ENCODE measurements at regions not wholly inside any gene's neighbourhood (a gene's known extent, or its start where the extent isn't known, plus 50 kb on each side); places are given as distances from the start of the nearest gene placed in this dataset.

DNA sequence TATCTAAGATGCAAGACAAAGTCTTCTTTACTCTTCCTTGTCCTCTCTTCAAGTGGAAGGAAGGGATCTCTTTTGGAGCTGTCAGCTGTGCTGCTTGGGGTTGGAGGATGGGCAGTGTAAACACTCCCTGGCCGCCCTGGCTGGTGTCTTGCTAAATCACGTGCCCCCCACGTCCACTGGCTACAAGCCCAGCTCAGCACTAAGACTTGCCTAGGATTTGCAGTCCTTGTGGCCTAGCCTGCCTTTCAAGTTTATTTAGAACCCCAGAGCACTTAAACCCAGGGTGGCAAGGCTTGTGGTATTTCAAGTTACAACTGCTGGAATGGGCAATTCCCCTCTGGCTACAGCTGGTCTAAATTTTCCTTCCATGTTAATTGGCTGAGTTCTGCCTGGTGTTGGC, 272.4 kb upstream of the MYO3A start:
- peak in 1 of 10 donors; percentile 40 for DNase-seq
- intact Hi-C loops (cut with DNase I), result no loop called here

DNA sequence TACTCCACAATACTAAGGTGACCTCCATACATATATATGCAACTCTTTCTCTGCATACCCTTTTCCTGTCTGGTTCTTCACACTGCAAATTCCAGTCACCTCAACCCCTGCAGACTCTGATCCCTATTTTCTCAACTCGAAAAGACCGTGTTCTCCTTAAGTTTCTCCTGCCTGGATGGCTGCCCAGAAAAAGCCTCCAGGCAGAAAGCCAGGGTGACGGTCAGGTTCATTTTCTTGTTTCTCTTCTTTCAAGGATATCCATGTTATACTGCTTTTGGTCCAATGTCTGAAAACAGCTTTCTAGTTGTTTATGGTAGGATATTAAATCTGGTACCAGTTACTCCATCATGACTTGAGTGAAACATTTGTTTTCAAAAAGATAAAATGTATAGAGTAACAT, 267.8 kb upstream of the MYO3A start:
- intact Hi-C loops (cut with DNase I), result no loop called here
- peak in 2 of 10 donors; percentile 27 to 57 for DNase-seq

DNA sequence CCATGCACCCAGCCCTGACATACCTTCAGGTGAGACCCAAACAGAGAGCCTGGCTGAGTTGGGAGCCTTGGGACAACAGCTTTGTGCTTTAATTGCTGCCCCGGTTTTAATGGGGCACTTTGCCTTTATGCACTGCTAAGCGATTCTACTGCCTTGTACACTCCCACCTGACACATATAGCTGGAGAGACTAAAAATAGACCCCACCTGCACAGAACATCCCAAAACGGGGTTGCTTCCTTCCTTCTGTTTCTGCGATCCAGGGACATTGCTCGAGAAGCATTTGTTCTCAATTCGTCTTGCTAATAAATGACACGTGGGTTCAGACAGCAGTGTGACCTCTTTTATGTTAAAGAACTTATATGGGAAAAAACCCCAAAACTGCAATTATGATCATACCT, 258.8 kb upstream of the MYO3A start:
- DNase-seq, result no peak
- intact Hi-C loops (cut with DNase I), result no loop called here

DNA sequence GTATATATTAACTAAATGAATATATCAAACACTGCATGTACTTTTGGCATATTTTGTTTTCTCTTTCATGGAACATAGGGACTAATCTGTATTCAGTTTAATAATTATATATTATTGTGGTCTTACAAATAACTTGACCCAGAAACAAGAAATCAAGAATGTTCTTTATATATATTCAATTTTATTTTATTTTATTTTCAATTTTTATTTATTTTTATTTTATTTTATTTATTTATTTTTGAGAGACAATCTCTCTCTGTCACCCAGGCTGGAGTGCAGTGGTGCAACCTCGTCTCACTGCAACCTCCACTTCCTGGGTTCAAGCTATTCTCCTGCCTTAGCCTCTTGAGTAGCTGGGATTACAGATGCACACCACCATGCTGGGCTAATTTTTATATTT, 258.4 kb upstream of the MYO3A start:
- intact Hi-C loops (cut with DNase I), result no loop called here
- DNase-seq, result no peak

DNA sequence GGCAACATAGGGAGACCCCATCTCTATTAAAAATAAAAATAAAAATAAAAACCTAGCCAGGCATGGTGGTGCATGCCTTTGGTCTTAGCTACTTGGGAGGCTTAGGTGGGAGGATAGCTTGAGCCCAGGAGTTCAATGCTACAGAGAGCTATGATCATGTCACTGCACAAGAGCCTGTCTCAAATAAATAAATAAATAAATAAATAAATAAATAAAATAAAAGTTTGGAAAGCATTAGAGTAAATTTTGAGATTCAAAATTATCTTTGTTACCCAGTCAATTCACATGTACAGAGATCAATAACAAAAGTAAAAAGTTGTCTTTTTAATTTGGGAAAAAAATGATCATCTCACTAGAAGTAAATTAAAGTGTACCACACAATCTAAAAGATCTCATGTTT, 255.8 kb upstream of the MYO3A start:
- intact Hi-C loops (cut with DNase I), result no loop called here
- no peak for DNase-seq

DNA sequence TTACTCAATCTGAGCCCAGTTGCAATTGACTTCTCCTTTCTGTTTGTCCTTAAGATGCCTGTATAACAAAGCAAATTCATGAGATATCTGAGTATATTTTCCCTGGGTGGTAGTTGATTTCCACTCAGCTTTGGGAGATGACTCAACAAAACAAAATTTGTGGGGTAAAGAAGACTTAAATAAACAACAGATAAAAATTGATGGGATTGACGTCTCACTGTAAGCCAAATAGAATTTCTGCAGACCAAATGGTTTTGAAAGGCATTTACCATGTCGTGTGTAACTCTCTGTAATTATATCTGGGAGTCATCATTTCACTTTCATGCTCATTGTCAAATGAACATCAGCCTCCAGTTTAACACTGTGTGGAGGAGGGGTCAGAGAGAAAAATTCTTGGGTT, 255.4 kb upstream of the MYO3A start:
- intact Hi-C loops (cut with DNase I), result no loop called here
- DNase-seq, result no peak

DNA sequence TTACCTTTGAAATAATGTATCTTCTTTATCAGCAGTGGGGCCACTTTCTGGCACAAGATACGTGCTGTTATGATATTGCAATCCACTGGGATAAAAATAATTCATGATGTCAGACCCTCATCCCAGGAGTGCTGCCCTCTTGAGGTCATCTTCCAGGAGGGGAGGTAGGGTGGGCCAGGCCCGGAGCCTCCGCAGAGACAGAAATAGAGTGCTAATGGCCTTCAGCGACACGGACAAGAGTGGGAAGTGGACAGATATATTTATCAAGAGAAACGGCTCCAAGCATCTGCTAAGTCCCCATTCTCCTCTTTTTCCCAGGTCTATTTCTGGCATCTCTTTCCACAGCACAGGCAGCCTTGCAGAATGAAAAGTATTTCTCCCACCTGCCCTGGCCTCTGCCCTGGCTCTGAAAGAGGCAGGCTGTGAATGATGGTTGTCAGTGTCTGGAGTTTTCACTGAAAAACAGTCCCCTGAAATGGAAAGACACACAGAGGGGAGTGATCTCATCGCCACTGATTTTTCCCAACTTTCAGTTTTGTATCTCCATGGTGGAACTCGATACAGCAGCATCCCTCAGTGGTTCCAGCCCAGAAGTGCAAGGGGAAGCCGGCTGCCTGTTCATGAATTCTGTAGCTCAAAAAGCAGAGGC, 251.7 kb upstream of the MYO3A start:
- peak; percentile 31 to 95 (median 70) for DNase-seq
- intact Hi-C loops (cut with DNase I), result loop anchor here (5.0 kb wide), 1 partner anchor 570 kb away; no protein-coding TSS in a partner anchor

DNA sequence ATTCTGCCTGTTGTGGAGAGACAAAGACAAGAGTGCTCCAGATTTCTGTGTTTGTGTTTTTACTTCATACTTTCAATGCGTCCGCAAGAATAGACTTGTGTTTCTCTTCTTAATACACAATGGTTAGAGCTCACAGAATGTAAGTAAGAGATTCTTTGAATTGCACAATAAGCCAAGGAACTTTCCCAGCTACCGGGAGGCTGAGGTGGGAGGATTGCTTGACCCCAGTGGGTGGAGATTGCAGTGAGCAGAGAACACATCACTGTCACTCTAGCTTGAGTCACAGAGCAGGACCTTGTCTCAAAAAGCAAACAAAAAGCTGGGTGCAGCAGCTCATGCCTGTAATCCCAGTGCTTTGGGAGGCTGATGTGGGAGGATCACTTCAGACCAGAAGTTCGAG, 250.7 kb upstream of the MYO3A start:
- intact Hi-C loops (cut with DNase I), result loop anchor here (5.0 kb wide), 1 partner anchor 571 kb away; no protein-coding TSS in a partner anchor
- DNase-seq, result no peak

DNA sequence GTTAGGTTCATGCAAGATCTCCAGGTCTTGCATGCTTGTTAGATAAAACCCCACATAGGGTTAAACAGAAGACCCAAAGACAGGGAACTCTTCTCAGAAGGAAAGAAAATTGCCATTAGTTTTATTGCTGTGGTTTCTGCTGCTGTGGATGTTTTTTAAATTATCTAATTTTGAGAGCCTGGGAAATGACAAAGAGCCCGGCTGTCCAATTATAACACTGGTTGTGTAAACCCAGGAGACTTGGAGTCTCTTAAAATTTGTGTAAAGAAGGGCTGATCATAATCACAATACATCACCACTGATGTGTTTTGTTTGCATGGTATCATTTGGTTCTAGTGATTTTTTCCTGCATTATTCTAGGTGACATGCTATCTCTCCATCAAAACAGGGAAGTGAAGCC, 246.5 kb upstream of the MYO3A start:
- intact Hi-C loops (cut with DNase I), result no loop called here
- no peak for DNase-seq

DNA sequence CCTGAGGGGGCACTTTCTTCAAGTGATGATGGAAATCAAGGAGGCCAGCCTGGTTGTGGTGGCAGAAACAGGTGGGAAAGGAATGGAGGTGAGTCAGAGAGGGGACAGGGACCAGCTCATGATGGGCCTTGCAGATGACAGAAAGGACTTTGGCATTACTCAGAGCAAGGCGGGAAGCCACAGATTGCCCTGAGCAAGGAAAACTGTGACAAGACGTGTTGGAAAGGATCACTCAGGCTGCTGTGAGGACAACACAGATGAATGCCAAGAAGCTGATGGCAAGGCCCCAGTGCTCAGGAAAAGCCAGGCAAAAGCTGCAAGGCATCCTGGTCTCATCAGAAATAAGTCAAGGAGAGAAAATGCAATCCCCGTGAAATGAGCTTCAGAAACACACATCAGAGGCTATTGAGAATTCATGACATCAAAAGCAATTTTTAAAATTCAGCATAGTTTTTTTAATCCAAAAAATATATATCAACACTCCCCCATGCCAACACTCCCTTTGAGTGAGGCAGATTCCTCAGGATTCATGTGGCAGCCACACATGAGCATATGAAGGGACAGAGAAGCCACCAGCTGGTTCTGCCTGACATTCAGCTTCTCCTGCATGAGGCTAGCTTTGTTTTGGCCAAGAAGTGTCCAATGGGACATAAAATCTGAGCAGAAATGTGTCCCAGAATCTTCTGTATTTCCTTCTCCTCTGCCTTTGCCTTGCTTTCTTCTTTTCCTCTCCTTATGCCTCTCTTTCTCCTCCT, 244.5 kb upstream of the MYO3A start:
- DNase-seq, result peak in 3 of 10 donors; percentile 18 to 86 (median 27)
- intact Hi-C loops (cut with DNase I), result no loop called here

DNA sequence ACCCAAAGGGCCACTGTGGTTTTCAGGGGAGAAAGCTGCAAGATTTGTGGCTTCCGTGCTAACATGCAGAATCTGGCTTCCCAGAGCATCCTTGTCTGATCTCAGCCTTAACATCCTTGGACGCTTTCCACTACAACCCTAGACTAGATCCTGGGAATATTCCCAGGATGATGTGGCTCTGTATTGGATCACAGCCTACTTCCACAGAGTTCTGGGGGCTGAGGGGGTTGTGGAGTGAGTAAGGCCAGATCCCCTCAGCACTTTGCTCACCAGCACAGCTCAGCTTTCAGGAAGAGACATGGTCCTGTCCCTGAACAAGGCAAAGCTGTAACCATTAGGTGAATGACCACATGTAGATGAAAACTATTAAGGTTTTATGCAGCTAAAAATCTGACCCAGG, 241.3 kb upstream of the MYO3A start:
- intact Hi-C loops (cut with DNase I), result no loop called here
- DNase-seq, result no peak

DNA sequence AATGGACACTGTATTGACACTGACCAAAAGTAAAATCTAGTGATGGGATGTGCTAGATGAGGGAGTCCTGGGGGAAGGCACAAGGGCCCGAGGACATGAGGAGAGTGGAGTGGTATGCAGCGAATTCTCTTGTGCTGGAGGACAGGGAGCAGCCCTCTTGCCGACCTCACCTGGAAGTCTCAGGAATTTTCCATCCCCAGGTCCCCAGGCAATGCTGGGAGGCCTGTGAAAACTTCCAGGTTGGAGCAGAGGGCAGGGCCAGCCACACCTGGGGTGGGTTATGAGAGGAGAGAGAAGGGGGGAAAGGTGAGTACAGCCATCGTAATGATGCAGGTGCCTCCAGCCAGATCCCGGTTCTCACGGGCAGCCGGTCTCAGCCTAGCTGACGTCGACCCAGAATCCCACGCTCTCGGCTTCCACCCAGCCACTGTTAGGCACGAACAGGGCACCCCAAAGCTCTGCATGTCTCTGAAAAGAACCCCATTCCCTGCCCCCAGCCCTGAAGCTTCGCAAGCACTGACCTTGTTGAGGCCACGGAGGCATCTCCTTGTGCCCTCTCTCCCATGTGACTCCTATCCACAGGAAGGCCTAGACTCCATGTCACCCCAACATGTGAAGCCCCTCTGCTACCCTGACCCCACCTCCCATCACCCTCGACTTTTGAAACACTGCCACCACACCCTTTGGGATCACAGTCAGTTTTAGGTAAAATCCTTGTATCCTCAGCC, 239.7 kb upstream of the MYO3A start:
- DNase-seq, result no peak
- intact Hi-C loops (cut with DNase I), result no loop called here

DNA sequence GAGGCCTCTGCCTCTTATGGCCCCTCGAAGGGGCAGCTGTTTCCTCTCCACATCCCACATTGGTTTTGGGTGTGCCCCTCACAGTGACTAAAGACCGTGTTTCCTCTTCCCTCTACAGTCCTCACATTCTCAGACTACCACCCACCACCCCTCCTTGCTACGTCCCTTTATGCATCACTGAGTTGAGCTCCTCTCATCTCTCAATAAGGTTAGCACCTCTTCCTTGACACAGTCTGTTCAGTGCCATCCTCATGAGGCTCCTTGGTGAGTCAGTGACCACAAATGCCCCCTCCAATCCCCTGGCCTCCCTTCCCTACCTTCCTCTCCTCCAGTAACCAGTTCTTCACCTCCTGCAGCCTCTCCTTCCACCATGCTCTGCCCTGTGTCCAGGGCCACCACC, 239.1 kb upstream of the MYO3A start:
- intact Hi-C loops (cut with DNase I), result no loop called here

DNA sequence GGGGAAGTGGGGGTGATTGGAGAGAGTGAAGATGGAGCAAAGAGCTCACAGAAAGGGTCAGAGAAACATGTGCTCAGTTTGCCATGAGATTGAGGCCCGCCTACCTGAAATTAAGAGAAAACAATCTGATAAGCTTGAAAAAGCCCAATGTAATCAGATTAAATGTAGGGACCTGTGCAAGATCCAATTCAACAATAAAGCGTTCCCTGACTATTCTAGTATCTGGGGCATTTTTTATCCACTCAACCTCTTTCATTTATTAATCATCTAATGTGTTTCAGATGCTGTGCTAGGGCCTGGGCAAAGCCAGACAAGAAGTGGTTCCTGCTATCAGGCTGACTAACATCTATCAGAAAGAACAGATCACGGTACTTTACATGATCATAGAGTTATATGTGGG, 238.4 kb upstream of the MYO3A start:
- intact Hi-C loops (cut with DNase I), result no loop called here
- DNase-seq, result no peak

More for the DNA sequence above, 239.1 kb upstream of the MYO3A start:
- no peak for DNase-seq

DNA sequence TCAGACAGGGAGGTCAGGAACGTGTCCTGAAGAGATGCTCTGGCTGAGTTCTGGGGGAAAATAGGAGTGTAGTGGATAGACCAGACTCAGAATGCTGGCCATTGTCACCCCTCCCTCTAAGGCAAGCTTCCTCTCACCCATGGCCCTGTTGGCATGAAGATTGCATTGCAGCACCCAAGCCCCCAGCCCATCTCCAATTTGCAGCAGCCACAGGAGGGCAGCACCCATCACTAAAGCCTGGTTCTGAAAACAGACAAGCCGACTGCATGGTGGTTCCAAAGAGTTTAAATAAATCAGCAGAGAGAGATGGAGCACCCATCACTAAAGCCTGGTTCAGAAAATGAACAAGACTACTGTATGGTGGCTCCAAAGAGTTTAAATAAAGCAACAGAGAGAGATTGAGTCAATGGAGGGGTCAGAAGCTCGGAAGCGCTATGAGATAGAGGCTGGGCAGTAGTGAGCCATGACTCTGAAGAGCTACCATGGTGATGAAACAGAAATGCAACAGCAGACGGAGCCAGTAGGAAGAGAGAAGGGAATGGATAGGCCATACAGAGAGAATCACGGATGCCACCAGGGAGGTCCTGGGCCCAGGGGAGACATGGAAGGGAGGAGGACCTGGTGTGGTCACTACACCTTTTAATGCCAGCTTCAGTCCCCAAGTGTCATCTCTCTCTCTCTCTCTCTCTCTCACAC, 237.9 kb upstream of the MYO3A start:
- intact Hi-C loops (cut with DNase I), result no loop called here
- DNase-seq, result no peak

DNA sequence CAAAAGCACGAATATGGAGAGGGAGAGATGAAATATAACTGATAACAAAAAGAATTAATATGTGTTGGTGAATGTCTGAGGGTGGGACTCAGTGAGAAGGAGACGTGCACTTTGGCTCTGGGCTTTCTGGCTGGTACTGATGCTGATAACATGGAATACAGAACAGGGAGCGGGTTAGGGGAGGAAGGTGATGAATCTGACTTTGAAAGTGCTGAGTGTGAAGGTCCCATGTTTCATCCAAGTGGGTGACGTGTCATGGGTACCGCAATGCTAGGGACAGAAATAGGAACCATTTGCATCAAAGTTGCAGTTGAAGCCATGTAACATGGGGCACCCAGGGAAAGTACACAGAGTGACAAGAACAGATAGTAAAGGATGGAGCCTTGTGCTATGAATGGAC, 236.6 kb upstream of the MYO3A start:
- intact Hi-C loops (cut with DNase I), result no loop called here
- DNase-seq, result no peak

DNA sequence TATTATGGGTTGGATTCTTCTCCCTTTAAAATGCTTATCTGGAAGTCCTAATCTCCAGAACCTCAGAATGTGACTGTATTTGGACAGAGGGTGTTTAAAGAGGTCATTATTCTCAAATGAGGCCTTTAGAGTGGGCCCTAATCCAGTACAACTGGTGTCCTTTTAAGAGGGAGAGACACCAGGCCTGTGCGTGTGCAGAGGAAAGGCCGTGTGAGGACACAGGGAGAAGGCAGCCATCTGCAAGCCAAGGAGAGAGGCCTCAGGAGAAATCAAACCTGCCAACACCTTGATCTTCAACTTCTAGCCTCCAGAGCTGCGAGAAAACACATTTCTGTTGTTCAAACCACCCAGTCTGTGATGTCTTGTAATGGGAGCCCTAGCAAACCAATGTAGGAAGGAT, 235.4 kb upstream of the MYO3A start:
- intact Hi-C loops (cut with DNase I), result no loop called here
- DNase-seq, result no peak

DNA sequence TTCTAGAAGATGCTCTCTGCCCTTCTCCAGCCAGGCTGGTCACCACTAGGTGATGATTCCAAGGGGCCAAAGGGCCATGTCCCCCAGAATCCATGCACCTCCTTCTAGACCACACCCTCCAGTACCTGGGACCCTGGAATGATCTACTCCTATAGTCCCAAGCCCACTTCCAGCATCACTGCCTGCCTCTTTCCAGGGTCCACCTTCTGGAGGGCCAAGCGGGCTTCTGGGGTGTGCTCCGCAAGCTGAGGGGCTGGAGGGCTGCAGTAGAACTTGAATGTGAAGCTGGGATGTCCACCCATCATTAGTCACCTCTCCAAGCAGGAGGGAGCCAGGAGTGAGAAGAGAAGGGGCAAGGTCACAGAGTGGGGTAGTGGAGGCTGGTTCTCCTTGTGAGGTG, 234.4 kb upstream of the MYO3A start:
- intact Hi-C loops (cut with DNase I), result no loop called here
- DNase-seq, result no peak

DNA sequence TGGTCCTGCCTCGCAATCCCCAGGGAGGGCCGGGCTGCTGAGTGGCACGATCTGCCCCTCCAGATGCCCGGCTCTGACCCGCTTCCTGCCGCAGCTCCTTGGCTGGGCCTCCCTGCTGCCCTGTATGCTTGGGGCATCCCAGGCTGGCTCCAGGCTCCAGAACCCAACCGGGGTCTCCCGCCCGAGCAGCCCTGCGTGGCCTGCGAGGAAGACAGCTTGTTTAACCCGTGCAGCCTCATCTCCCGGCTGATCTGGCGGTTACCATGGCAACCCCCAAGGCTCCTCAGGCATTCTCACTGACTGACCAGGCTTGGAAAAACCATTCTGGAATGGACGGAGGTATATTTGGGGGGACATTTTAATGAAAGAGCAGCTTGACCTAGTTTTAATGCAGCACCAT, 232.4 kb upstream of the MYO3A start:
- intact Hi-C loops (cut with DNase I), result no loop called here
- peak in 7 of 10 donors; percentile 12 to 89 (median 56) for DNase-seq

DNA sequence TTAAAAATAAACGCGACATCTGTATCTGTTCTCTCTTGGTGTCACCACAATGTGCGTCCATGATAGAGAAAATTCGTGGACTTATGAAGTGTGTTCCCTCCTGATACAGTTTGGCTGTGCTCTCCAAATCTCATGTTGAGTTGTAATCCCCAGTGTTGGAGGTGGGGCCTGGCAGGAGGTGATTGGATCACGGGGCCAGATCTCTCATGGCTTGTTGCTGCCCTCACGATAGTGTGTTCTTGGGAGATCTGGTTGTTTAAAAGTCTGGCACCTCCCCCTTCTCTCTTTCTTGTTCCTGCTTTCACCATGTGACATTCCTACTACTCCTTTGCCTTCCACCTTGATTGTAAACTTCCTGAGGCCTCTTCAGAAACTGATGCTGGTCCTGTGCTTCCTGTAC, 229.4 kb upstream of the MYO3A start:
- DNase-seq, result no peak
- intact Hi-C loops (cut with DNase I), result no loop called here

DNA sequence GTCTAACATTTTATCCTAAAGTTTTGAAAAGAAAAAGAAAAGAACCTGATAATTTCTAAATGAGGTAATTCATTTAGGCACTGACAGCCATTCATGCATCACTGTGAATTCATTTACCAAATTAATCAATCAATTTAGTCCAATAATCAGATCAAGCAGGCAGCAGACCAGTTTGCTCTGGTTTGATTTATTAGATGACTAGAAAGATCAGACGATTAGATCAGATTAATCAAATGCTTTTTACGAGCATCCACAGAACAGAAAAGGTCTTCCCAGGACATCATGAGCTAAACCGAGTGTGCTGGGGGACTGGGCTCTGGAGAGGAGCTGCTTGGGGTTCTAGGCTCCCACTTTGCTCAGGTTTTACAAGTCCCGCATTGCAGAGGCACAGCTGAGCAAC, 226.5 kb upstream of the MYO3A start:
- no peak for DNase-seq
- intact Hi-C loops (cut with DNase I), result no loop called here

Data from posterior cingulate gyrus (tissue), 11 donors.